ENCODE measurements at regions not wholly inside any gene's neighbourhood (a gene's known extent, or its start where the extent isn't known, plus 50 kb on each side); places are given as distances from the start of the nearest gene placed in this dataset.
A peak's percentile ranks its signal among the peaks of the same experiment; 100 is the strongest.
"Not testable (repeated sequence)": the region's sequence is repeated elsewhere in the genome, so short reads cannot be mapped to it uniquely, and the experiment has no call there.

DNA sequence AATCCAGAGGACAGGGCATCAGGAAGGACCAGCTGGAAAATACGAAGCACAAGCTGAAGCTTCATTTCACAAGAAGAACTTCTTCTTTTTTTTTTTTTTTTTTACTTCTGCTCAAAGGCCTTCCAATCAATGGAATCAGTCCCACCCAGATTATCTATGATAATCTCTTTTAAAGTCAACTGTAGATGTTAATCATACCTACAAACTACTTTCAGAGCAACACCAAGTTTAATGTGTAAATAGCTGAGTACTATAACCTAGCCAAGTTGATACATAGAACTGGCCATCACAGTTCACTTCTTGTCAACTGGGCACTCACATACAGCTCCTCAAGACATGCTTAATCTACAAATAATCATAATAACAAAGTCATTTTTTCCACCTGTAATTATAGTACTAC is 1645.9 kb upstream of the CELF4 start:
- in situ Hi-C loops (cut with HindIII; ENCODE audit: low pct_unique_long_range_greater_than_20kb, low sequenced_read_pairs): no loop called here
- DNase-seq (ENCODE audit: low read depth in 1 of 2, low spot score in 1 of 2): no peak
- no peak for TF ChIP-seq JUND (IDR thresholded peaks at IDR 0.05; ENCODE audit: low read depth)

- DNase-seq (ENCODE audit: low read depth in 1 of 2, low spot score in 1 of 2): no peak
- TF ChIP-seq JUND (IDR thresholded peaks at IDR 0.05; ENCODE audit: low read depth): no peak
- in situ Hi-C loops (cut with HindIII; ENCODE audit: low pct_unique_long_range_greater_than_20kb, low sequenced_read_pairs): no loop called here
Observed at GRCh38 chr18:39209173-39209572, 1643.6 kb upstream of the CELF4 start.

GRCh38 chr18:39208729-39209128 is 1643.1 kb upstream of the CELF4 start:
- in situ Hi-C loops (cut with HindIII; ENCODE audit: low pct_unique_long_range_greater_than_20kb, low sequenced_read_pairs): no loop called here
- TF ChIP-seq JUND (IDR thresholded peaks at IDR 0.05; ENCODE audit: low read depth): no peak
- no peak for DNase-seq (ENCODE audit: low read depth in 1 of 2, low spot score in 1 of 2)

GRCh38 chr18:39208190-39208589 is 1642.6 kb upstream of the CELF4 start:
- no peak for TF ChIP-seq JUND (IDR thresholded peaks at IDR 0.05; ENCODE audit: low read depth)
- in situ Hi-C loops (cut with HindIII; ENCODE audit: low pct_unique_long_range_greater_than_20kb, low sequenced_read_pairs): no loop called here
- no peak for DNase-seq (ENCODE audit: low read depth in 1 of 2, low spot score in 1 of 2)

GRCh38 chr18:39206398-39207103 is 1641.0 kb upstream of the CELF4 start:
- in situ Hi-C loops (cut with HindIII; ENCODE audit: low pct_unique_long_range_greater_than_20kb, low sequenced_read_pairs); DNase-seq (ENCODE audit: low read depth in 1 of 2, low spot score in 1 of 2): not testable (repeated sequence)

DNA sequence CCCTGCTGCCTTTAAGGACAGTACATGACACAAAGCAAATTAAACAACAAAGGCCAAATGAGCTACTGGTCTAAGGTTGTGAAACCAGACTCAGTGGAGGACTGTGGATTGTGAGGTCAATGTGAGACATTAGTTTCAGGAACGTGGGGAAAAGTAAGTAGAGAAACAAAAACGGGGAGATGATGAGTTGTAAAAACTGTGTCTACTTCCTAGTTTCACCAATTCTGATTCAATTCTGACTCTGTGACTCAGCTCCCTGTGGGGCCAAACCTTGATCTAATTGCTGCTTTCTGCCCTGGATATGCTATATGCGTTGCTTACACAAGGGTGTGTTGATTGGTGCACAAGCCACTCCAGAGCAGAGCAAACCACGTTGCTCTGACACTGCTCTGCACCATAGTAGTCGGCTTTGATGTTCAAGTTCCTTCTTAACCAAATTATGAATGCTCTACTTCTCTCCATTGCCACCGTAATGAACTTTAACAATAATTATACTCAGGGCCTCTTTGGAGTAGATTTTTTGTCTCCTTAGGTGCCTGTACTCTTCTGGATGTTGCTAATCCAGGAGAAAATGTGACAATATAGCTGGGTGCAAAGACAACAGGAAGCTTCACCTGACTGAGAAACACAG is 1640.1 kb upstream of the CELF4 start:
- no peak for TF ChIP-seq JUND (IDR thresholded peaks at IDR 0.05; ENCODE audit: low read depth)
- in situ Hi-C loops (cut with HindIII; ENCODE audit: low pct_unique_long_range_greater_than_20kb, low sequenced_read_pairs): no loop called here
- no peak for DNase-seq (ENCODE audit: low read depth in 1 of 2, low spot score in 1 of 2)

- TF ChIP-seq JUND (IDR thresholded peaks at IDR 0.05; ENCODE audit: low read depth): no peak
- in situ Hi-C loops (cut with HindIII; ENCODE audit: low pct_unique_long_range_greater_than_20kb, low sequenced_read_pairs): no loop called here
Observed at GRCh38 chr18:39200153-39200552, 1634.6 kb upstream of the CELF4 start.

DNA sequence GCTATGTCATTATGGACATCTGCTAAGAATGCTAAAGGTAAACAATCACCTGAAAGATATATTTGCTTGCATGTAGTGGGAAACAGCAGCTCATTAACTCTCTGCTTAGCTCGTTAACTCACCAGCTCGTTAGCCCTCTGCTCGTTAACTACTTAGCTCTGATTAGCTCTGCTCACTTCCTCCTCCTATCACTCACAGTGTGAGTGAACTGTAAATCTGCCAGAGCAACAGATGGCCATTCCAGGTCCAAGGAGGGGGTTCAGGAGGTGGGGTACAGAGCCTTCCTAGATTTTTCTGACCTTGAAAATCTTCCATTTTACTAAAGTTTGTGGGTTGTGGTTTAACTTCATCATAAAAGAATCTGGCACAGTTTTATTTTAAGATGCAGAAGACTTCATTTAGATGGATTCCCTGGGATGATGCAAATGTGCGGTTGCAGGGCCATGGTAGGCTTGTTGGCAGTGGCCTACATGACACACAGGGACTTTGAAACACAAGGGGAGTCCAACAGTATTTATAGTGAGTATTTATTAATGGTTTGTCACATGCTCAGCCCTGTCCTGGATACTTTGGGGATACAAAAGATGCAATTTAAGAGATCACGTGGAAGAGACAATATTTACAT is 1633.7 kb upstream of the CELF4 start:
- no peak for TF ChIP-seq JUND (IDR thresholded peaks at IDR 0.05; ENCODE audit: low read depth)
- in situ Hi-C loops (cut with HindIII; ENCODE audit: low pct_unique_long_range_greater_than_20kb, low sequenced_read_pairs): no loop called here
- no peak for DNase-seq (ENCODE audit: low read depth in 1 of 2, low spot score in 1 of 2)

More at GRCh38 chr18:39200153-39200552, 1634.6 kb upstream of the CELF4 start:
- DNase-seq (ENCODE audit: low read depth in 1 of 2, low spot score in 1 of 2): no peak

DNA sequence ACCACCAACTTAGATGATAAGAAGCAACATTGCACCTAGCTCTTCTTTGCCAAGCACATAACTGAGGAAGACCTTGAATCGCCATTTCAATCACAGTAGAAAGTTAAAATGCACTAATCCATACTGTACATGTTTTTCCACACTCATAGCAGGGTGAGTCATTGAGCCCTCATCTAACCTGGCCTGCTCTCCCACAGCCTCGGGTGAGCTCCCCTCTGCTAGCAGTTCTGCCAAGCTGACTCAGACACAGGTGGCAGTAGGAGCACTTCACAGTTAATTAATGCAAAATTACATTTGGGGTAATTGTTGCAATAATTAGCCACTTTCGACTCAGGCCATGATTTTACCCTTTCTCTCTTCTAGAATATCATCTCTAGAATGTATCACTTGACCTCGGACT is 1632.8 kb upstream of the CELF4 start:
- TF ChIP-seq JUND (IDR thresholded peaks at IDR 0.05; ENCODE audit: low read depth): no peak
- in situ Hi-C loops (cut with HindIII; ENCODE audit: low pct_unique_long_range_greater_than_20kb, low sequenced_read_pairs): no loop called here
- no peak for DNase-seq (ENCODE audit: low read depth in 1 of 2, low spot score in 1 of 2)

DNA sequence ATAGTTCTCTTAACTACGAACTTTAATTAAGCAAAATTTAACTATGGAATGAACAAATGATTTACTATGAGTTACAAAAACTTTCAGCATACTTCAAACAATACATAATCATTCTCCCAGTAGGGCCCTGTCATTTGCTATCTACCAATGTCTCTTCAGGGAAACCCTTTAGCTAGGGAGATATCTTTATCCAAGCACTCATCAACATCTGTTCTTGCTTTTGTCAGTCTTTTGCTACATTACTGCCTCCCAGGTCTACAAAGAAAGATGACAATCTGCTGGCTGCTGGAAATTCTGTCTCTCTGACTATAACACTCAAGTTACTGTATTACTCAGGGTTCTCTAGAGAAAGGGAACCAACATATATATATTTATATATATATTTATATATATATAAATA is 1626.3 kb upstream of the CELF4 start:
- DNase-seq (ENCODE audit: low read depth in 1 of 2, low spot score in 1 of 2): no peak
- in situ Hi-C loops (cut with HindIII; ENCODE audit: low pct_unique_long_range_greater_than_20kb, low sequenced_read_pairs): no loop called here
- TF ChIP-seq JUND (IDR thresholded peaks at IDR 0.05; ENCODE audit: low read depth): no peak

DNA sequence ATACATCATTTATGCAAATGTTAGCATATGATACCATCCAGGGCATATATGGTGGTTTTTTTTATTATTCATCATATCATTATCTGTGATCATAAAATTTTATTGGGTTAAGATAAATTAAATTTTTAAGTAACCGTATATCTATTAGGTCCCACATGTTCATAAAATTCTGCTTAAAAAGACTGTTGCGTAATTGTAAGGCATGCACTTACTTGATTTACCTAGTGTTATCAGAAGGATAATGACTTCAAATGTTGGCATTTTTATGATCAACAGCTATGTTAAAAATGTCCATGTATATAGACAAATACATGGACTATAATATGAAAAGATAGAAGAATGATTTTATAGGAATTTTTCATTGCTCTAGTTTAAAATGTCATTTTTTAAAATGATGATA is 1625.5 kb upstream of the CELF4 start:
- in situ Hi-C loops (cut with HindIII; ENCODE audit: low pct_unique_long_range_greater_than_20kb, low sequenced_read_pairs): no loop called here
- no peak for DNase-seq (ENCODE audit: low read depth in 1 of 2, low spot score in 1 of 2)
- no peak for TF ChIP-seq JUND (IDR thresholded peaks at IDR 0.05; ENCODE audit: low read depth)

GRCh38 chr18:39190508-39190907 is 1624.9 kb upstream of the CELF4 start:
- no peak for TF ChIP-seq JUND (IDR thresholded peaks at IDR 0.05; ENCODE audit: low read depth)

DNA sequence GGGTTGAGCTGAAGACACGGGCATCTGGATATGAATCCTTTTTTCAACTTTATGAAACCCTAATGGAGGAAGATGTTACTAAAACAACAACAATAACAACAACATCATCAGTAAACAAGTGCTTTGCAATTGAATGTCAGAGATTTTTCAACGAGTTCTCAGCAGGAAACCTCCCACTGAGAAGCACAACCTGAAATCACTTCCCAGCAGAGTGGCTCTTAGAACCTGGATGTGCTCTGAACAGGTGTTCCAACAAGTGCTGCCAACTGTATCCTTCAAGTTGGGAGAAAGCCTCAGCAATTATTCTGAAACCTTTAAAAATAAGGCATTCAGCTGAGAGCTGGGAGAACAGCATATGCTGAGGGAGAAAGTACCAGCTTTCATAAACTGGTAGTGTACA is 1622.7 kb upstream of the CELF4 start:
- TF ChIP-seq JUND (IDR thresholded peaks at IDR 0.05; ENCODE audit: low read depth): no peak
- DNase-seq (ENCODE audit: low read depth in 1 of 2, low spot score in 1 of 2): no peak
- in situ Hi-C loops (cut with HindIII; ENCODE audit: low pct_unique_long_range_greater_than_20kb, low sequenced_read_pairs): no loop called here

More at GRCh38 chr18:39190508-39190907, 1624.9 kb upstream of the CELF4 start:
- peak in 1 of 2 experiments; percentile 0 for DNase-seq (ENCODE audit: low read depth in 1 of 2, low spot score in 1 of 2)
- in situ Hi-C loops (cut with HindIII; ENCODE audit: low pct_unique_long_range_greater_than_20kb, low sequenced_read_pairs): no loop called here

All from T47D (cell line).